HTR-8/SVneo (cell line): ENCODE measurements at regions not wholly inside any gene's neighbourhood (a gene's known extent, or its start where the extent isn't known, plus 50 kb on each side); places are given as distances from the start of the nearest gene placed in this dataset.
"Not testable (repeated sequence)": the region's sequence is repeated elsewhere in the genome, so short reads cannot be mapped to it uniquely, and the experiment has no call there.

Source experiments
- DNase-seq: peaks from one replicate; pipeline ENCODE4 v3.0.0; 2011; ENCODE audit warnings: low spot score, mixed read lengths; ENCODE audit not compliant: insufficient read length
- FAIRE-seq: peaks from 2 replicates; lab custom pipeline; 2011; peaks lifted over from hg19 to GRCh38; lab: Jason Lieb, UNC

DNA sequence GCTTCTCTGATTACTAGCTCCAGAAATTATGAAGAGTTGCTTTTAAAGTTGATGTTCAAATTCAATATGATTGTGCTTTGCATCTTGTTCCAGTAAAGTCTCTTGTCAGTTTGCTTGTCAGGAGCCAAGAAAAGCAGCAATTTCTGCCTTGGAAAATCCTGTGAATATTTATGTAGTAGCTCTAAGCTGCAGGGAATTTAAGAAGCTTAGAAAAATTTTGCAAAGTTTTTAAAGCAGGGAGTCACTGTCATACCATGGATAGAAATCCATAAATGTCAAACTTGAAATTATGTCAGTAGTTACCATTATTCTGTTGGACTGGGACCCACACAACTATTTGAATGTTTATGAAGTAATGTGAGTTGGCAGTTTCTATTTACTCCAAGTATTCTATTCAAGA is 169.3 kb downstream of the TMEM200C start:
- no peak for FAIRE-seq
- DNase-seq = no peak

DNA sequence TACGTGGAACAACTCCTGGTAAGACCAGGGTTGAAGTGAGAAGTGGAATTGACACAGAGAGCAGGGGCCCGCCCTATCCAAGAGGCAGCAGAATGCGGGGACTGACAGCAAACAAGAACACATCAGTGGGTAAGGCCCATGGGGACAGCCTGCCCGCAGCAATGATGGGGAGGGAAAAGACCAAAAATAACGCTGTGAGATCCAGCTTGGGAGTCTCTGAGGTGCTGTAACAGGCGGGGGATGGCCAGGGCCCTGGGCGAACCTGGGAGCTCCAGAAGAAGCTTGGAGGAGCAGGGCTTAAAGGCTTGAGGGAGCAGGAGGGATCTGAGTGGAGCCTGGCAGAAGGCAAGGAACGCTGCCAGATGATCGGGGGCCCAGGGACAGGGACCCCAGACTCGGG is 173.4 kb downstream of the TMEM200C start:
- FAIRE-seq (no peak), DNase-seq (no peak)

- FAIRE-seq (no peak), DNase-seq (no peak)
Observed at GRCh38 chr18:5720132-5720531, 175.2 kb downstream of the TMEM200C start.

DNA sequence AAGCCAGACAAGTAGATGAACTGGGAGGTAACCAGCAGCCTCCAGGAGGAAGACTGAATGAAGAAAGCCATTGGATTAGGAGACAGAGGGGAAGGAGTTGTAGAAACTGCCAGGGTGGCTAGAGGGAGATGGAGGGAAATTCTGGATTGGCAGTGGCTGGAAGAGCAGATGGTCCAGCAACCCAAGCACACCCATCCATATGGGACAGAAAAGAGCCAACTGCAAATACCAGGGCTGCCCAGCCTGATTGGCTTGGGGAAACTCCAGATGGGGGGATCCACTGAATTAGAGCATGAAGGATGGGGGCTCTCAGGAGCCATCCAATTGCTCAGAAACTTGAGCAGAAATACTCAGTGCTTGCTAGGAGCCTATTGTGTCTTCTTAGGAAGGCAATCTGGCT is 173.5 kb upstream of the EPB41L3 start:
- DNase-seq = no peak
- FAIRE-seq = no peak

GRCh38 chr18:5710676-5711075 is 166.9 kb upstream of the EPB41L3 start:
- FAIRE-seq = no peak
- DNase-seq = no peak

- DNase-seq = no peak
- FAIRE-seq = no peak
Observed at GRCh38 chr18:5710235-5710634, 166.4 kb upstream of the EPB41L3 start.

GRCh38 chr18:5709476-5710095 is 165.8 kb upstream of the EPB41L3 start:
- no peak for FAIRE-seq
- no peak for DNase-seq

DNA sequence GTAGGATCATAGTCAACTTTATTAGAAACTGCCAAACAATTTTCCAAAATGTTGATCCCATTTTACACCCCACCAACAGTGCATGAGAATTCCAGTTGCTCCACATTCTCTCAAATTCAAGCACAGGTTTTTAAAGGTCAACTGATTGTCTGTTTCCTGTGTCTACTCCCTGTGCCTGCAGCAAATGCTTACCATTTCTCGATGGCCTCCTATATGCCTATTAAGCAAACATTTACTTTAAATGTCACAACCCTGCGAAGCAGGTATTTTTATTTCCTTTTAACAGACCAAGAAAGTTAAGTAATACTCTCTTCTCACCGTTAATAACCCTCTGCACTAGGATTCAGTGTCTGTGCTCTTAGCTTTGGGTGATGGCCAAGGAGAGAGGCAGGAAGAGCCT is 163.8 kb upstream of the EPB41L3 start:
- no peak for DNase-seq
- FAIRE-seq = no peak

DNA sequence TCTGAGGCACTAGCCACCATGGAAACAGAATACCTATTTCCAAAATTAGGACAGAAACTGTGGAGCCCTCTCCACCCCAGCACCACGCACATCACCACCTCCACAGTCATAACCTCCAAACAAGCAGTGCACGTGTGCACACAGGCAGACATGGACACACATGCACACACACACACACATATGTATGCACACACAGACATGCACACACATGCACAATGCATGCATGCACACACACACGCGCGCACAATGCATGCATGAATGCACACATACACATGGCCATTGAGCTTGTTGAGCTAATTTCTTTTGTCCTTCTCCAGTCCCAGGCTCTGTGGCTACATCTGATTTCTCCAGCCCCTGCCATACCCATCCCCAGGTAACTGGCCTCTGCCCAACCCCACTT is 161.6 kb upstream of the EPB41L3 start:
- FAIRE-seq (peak; percentile 33), DNase-seq (no peak)

DNA sequence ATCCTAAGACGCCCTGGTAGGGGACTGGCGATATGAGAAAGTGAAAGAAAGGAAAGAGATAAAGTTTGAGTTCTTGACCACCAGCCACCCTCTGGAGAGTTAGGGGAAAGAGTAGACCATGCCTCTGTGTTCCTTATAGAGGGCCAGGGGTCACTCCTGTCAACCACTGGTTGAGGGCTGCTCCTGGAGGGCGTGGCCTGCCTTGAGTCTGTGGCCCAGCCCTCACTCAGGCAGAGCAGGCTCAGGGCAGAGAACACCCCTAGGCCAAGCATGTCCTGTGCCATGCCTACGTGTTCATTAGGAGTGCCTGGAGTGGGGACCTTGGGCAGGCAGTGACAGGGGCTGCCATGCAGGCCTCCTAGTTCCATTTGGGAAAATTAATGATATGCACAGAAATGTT is 161.1 kb upstream of the EPB41L3 start:
- no peak for FAIRE-seq
- DNase-seq = no peak

DNA sequence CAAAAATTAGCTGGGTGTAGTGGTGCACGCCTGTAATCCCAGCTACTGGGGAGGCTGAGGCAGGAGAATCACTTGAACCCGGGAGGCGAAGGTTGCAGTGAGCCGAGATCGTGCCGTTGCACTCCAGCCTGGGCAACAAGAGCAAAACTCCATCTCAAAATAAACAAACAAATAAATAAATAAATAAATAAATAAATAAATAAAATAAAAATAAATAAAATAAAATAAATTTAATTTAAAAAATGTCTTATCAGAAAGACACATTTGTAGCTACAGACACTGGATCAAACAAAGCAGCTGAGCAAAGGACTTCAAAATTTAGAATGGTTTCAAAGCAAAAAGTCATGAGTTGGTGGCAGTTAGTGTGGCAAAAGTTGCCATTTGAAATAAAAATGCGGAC is 158.2 kb upstream of the EPB41L3 start:
- FAIRE-seq = not testable (repeated sequence)

DNA sequence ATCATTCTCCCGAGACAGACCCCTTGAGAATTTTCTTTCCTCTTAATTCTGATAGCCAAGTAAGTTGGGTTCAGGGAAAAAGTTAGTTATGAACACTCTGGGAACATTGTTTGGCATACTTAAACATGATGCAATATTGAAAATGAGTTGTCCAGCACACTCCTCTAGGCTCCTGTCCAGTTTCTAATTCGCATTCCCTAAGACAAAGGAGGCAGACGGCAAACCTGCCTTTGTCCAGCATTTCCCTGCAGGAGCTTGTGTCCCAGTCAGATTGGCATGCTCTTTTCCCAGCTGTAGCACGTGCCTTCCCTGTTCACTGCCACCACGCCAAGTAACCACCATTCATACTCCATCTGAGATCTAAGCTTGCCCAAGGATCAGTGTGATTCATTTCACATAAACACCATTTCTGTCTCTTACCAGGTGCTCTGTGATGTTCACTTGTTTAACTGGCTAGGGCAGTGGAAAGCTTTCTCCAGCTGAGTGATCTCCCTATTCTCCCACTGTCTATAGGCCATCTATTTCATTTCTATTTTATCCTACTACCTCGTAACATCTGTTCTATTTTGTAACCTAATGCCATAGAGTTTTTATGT is 150.0 kb upstream of the EPB41L3 start:
- DNase-seq (no peak), FAIRE-seq (no peak)

More for the DNA sequence above, 158.2 kb upstream of the EPB41L3 start:
- DNase-seq = not testable (repeated sequence)

GRCh38 chr18:5678779-5679406 is 135.1 kb upstream of the EPB41L3 start:
- FAIRE-seq (no peak), DNase-seq (no peak)

DNA sequence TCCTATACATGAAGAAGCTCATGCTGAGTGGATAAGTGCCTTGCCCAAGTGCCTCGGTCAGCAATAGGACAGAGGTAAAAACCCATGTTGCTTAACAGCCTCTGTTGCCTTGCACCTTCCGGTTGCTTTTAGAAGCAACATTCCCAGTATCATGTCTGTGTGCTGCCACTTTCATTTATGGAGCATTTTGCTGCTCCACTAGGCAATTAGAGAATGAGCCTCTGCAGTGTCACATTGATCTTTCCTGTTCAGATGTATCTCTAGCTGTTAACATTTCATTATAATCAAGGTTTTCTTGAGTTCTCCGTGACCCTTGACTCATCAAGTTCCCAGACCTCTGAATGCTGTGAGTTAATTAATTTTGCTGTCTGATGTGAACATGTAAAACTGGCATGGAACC is 134.5 kb upstream of the EPB41L3 start:
- FAIRE-seq = no peak
- DNase-seq = no peak

DNA sequence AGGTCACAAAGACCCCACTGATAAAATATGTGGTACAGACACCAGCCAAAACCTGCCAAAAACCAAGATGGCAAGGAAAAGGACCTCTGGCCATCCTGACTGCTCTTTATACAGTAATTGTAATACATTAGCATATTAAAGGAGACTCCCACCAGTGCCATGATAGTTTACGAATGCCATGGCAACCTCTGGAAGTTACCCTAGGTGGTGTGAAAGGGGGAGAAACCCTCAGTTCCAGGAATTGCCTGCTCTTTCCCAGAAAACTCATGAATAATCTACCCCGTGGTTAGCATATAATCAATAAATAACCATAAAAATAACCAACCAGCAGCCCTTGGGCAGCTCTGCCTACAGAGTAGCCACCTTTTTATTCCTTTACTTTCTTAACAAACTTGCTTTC is 129.8 kb upstream of the EPB41L3 start:
- no peak for FAIRE-seq
- DNase-seq = no peak

- DNase-seq (no peak), FAIRE-seq (no peak)
Observed at GRCh38 chr18:5669585-5669984, 125.8 kb upstream of the EPB41L3 start.

DNA sequence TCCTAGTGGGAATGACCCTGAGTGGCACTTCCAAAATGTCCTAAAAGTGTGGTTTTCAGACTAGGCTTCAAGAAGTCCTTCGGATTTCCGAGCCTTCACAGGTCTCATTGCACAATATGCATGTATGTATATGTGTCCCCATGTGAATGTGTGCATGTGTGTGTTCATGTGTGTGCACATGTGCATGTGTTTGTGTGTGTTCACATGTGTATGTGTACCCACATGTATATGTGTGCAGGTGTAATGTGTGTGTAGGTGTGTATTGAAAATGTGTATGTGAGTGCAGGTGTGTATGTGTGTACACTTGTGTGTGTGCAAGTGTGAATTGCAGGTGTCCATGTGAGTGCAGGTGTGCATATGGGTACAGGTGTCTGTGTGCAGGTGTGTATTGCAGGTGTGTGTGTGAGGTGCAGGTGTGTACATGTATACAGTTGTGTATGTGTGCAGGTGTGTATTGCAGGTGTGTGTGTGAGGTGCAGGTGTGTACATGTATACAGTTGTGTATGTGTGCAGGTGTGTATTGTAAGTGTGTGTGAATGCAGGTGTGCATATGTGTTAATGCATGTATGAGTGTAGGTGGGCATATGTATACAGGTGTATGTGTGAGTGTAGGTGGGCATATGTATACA is 124.4 kb upstream of the EPB41L3 start:
- DNase-seq = no peak
- FAIRE-seq = no peak

DNA sequence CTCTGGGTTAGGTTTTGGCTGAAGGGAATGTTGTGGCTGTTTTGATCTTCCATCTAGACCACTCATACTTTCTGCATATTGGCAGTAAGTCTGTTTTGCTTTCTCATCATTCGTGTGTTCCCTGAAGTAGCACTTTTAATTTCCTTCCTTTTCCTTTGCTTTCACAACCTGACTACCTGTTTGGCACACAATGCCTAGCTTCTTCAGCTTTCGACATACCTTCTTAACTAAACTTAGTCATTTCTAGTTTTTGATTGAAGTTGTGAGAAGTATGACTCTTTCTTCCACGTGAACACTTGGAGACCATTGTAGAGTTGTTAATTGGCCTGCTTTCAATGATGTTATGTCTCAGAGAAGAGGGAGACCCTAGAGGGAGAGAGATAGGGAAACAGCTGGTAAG is 123.6 kb upstream of the EPB41L3 start:
- DNase-seq = no peak

DNA sequence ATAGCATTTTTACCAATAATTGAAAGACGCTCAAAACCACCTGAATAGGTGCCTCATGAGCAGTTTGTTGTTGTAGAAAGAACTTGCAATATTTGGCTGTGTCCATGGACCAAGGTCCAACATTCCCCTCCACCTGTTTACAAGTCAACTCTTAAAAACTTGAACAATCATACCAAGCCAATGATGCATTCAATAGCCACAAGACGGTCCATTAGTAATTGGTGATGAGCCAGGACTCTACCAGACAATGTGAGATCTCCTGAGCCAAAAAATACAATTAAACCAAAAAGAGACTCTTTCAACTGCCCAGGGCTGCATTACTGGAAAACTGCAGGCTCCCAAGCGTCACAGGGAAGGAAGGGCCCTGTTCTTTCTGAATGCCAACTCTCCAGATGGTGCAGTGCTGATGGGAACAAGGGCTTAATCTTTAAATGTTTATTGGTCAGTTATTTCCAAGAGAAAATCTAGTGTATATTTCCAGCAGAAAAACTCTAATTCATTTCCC is 118.8 kb upstream of the EPB41L3 start:
- DNase-seq = no peak
- no peak for FAIRE-seq

More for the DNA sequence above, 123.6 kb upstream of the EPB41L3 start:
- no peak for FAIRE-seq

GRCh38 chr18:5661179-5661578 is 117.4 kb upstream of the EPB41L3 start:
- no peak for FAIRE-seq
- DNase-seq = no peak

DNA sequence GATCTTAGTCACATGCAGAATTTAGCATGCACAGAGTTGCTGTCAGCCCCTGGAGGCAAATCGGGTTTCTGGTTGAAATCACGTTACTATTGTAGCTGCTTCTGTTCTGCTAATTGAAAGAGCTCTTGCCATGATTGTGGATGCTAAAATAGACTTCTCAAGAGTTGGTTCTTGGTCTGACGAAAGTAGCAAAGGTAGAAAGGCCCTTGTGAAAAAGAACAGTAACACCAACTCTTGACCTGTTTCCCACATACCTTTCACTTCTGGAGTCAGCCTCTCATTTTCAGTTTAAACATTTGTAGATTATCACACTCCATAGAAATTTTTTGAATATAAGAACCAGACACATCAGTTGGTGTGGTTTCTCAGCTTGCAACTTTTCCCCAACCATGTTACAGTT is 110.0 kb upstream of the EPB41L3 start:
- DNase-seq = no peak
- FAIRE-seq = no peak
